ENCODE measurements at regions not wholly inside any gene's neighbourhood (a gene's known extent, or its start where the extent isn't known, plus 50 kb on each side); places are given as distances from the start of the nearest gene placed in this dataset.
"Not testable (repeated sequence)": the region's sequence is repeated elsewhere in the genome, so short reads cannot be mapped to it uniquely, and the experiment has no call there.

DNA sequence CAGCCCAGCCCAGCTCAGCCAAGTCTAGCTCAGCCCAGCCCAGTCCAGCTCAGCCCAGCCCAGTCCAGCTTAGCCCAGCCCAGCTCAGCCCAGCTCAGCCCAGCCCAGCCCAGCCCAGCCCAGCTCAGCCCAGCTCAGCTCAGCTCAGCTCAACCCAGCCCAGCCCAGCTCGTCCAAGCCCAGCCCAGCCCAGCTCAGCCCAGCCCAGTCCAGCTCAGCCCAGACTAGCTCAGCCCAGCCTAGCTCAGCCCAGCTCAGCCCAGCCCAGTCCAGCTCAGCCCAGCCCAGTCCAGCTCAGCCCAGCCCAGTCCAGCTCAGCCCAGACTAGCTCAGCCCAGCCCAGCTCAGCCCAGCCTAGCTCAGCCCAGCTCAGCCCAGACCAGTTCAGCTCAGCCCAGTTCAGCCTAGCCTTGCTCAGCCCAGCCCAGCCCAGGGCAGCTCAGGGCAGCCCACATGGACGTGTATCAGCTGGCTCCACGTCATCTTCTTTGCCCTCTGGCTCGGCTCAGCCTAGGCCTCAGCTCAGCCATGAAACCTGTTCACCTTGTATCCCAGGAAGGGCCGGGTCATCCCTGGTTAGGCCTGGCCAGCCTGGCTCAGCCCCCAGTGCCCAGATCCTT, 185.6 kb downstream of the TMEM121 start:
- DNase-seq (ENCODE audit: low read depth, low spot score): no peak
- no peak overlapping the region for H3K4me3 ChIP-seq (ENCODE audit: low read length)

DNA sequence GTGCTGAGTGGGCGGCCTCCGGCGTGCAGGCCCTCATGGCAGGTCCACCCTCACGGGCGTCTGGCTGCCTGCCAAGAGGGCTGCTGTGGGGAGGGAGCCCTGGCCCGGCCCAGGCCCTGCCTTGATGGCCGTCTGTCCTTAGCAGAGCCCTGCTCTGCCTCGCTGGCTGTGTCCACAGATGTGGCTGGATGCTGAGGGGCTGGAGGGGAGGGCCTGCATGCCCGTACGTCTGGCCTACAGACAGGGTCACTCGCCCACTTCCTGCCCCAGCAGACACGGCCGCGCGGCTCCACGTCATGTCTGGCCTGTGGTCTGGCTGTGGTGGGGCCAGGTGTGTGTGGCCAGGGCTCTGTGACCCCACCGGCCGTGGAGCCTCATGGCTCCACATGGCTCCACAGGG, 186.3 kb downstream of the TMEM121 start:
- H3K4me3 ChIP-seq (ENCODE audit: low read length); DNase-seq (ENCODE audit: low read depth, low spot score): not testable (repeated sequence)

DNA sequence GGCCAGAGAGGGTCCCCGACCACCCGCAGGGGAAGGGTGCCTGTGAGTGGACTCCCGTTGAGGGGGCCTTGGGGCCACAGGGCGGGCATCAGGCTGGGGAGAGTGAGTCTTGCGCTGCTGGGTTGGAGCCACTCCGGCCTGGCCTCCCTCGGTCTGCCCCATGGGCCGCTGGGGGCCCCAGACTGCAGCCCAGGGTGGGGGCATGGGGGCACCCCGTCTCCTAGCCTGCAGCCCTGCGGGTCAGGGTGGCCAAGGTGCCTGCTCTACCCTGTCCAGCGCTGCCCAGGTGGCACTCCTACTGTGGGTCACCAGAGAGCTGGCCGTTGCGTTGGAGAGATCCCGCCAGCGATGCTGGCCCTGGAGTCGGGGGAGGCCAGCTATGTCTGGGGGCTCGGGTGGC, 186.8 kb downstream of the TMEM121 start:
- not testable (repeated sequence) for DNase-seq (ENCODE audit: low read depth, low spot score); H3K4me3 ChIP-seq (ENCODE audit: low read length)

DNA sequence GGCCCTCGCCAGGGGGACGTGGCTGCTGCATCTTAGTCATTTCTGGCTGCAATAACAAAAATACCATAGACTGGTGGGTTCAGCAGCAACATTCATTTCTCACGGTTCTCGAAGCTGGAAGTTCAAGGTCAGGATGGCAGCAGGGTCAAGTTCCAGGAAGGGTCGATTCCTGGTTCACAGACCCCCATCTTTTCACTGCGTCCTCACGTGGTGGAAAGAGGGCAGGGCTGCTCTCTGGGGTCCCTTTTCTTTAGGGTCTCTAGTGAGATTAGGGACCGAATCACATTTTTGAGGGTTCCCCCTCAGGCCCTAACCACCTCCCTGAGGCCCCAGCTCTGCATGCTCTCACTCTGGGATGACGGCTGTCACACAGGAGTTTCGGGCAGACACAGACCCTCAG, 187.5 kb downstream of the TMEM121 start:
- not testable (repeated sequence) for H3K4me3 ChIP-seq (ENCODE audit: low read length); DNase-seq (ENCODE audit: low read depth, low spot score)

DNA sequence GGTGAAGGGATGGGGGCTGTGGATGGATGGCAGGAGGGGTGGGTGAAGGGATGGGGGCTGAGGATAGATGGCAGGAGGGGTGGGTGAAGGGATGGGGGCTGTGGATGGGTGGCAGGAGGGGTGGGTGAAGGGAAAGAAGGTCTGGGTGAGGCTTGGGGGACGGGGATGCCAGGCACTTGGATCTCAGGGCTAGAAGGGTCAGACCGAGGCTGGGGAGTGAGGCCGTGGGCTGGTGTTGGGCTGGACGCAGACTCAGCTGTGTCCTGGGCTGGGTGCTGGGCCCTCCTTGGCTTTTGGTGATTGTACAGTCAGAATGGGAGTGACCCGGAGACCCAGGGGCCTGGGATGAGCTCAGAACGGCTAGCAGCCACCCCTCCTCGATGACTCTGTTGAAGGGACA, 192.4 kb downstream of the TMEM121 start:
- not testable (repeated sequence) for H3K4me3 ChIP-seq (ENCODE audit: low read length); DNase-seq (ENCODE audit: low read depth, low spot score)

DNA sequence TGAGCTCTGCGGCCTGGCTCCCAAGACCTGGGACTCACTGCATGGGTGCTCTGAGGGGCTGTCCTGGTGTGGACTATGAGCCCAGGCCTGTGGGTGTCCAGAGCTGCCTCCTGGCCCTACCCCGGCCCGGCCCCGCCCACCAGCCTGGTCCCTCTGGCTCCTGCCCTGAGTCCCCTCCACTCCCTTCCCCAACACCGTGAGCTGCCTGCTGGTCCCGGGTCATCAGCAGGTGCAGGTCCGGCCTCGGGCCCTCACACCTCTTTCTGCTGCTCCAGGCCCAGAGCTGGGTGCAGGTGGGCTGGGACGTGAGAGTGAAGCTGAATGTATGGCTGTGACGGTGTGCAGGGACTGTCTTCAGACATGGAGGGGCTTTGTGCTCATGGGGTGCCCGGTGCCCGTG, 193.7 kb downstream of the TMEM121 start:
- not testable (repeated sequence) for DNase-seq (ENCODE audit: low read depth, low spot score); H3K4me3 ChIP-seq (ENCODE audit: low read length)

DNA sequence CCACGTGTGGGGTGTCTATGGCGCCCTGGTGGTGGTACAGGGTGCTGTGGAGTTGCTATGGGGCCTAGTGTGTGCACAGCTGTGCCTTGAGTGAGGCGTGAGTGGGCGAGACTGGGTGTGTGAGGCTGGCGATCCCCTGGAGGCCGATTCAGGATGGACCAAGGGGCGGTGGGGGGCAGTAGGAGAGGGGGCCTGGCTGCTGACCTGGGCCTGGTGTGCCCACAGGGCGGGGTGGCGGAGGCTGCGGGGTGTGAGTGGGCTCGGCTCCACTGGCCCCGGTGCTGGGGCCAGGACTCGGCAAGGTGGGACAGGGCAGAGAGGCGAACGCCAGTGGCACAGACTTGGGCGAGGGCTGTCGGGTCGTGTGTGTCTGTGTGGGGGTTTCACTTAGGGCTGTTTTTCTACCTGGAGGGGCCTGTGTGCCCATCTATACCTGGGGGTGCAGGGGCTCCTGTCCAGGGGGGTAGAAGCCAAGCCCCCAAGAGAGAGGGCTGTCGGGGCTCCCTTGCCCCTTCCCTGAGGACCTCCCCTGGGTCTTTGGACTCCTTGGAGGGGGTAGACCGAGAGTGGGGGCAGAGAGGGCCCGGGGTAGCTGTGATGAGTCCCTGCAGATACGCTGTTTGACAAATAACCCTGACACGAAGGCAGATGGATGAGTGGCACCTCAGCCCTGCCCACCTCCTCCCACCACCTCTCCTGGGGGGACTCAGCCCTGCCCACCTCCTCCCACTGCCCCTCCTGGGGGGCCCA, 194.6 kb downstream of the TMEM121 start:
- DNase-seq (ENCODE audit: low read depth, low spot score); H3K4me3 ChIP-seq (ENCODE audit: low read length): not testable (repeated sequence)

DNA sequence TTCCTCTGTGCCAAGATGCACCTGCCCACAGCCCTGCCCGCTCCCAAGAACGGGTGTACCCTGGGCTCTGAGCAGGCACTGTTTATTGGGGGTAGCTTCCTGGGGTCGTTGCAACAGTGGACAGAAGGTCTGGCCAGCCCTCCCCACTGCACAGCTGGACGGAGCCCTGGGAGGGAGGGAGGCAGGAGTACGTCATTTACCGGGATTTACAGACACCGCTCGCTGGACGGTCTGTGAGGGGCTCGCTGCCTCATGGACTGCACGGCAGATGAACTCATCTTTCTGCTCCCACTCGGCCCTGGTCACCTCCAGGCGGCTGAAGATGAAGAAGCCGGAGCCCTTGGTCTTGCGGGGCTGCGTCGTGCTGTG, 195.2 kb downstream of the TMEM121 start:
- not testable (repeated sequence) for DNase-seq (ENCODE audit: low read depth, low spot score); H3K4me3 ChIP-seq (ENCODE audit: low read length)

DNA sequence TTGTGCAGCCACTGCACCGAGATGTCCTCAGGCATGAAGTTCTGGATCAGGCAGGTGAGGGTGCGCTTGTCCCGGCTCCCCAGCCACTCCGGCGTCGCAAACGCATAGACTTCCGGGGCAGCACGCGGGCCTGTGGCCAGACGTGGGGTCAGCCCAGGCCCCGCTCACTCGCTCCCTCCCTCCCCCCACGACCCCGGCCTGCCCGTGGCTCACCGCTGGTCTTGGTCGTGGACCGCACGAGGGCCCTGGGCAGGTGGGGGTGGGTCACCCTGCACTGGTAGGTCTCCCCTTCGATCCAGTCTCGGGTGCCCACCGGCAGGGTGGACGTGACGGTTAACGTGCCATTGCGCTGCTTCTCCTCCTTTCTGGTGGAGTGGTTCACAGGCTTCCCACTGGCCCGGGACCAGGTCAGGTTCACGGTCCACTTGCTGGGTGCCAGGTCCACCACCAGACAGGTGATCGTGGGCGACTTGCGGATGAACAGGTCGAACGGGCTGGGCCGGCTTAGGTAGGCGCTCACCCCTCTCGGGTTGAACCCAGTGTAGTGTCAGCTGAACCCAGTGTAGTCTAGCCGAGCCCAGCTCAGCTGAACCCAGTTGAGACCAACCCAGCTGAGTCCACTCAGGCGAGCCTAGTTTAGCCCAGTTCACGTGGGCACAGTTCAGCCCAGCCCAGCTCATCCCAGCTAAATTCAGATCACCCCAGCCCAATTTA, 195.8 kb downstream of the TMEM121 start:
- H3K4me3 ChIP-seq (ENCODE audit: low read length); DNase-seq (ENCODE audit: low read depth, low spot score): not testable (repeated sequence)

DNA sequence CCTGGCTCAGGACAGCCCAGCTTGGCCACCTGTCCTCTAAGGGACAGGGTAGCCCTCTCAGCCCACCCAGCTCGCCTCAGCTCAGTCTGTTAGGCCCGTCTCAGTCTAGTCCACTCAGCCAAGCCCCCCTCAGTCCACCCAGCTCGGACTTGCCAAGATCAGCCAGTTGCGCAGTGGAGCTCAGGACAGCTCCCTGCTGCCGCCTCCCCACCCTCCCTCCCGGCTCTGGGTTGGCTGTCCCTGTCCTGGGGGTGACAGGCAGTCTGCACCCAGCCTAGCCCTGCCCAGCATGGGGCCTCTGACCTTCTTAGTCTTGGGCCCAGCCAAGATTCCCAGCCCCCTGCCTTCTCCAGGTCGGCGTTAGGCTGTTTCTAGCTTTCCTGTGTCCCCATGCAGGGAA, 196.9 kb downstream of the TMEM121 start:
- not testable (repeated sequence) for H3K4me3 ChIP-seq (ENCODE audit: low read length); DNase-seq (ENCODE audit: low read depth, low spot score)

DNA sequence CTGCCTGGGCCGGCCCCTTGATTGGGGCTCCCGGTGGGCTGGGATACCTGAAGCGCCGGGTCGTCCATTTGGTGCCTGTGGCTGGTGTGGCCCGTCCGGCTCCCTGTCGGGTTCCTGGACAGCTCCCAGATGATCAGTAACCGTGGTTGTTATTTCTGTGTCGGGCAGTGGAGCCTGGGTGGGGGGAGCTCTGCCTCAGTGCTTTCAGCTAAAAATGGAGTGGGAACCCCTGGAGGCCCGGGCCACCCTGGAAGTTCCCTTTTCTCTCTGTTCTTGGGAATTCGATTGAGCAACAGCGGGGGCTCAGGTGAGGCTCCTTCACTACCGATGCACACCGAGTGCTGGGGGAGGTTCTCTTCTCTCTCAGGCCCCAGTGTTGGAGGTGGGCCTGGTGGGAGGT, 197.4 kb downstream of the TMEM121 start:
- not testable (repeated sequence) for H3K4me3 ChIP-seq (ENCODE audit: low read length); DNase-seq (ENCODE audit: low read depth, low spot score)

DNA sequence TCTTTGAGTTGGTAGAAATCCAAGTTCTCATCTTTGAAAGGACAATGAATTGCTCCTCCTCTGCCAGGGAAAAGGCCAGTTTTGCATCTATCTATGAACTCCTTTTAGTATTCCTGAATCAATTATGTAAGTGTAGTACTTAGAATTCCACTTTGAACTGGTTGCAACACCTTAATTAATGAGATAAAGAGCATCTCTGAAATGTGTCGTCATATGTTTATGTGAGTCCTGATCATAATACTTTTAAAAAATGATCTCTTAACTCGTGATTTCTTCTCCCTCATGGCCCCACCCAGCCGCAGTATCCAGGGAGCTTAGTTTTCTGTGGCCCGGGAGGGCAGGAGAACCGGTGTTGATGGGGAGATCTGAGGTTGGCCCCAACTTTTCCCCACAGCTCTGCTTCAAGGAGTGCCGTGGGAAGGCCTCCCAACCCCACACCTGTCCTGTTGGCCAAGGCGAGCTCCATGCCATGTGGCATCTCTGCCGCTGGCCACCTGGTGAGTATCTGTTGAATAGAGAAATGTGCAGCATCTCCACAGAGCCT, 203.5 kb downstream of the TMEM121 start:
- H3K4me3 ChIP-seq (ENCODE audit: low read length); DNase-seq (ENCODE audit: low read depth, low spot score): not testable (repeated sequence)

DNA sequence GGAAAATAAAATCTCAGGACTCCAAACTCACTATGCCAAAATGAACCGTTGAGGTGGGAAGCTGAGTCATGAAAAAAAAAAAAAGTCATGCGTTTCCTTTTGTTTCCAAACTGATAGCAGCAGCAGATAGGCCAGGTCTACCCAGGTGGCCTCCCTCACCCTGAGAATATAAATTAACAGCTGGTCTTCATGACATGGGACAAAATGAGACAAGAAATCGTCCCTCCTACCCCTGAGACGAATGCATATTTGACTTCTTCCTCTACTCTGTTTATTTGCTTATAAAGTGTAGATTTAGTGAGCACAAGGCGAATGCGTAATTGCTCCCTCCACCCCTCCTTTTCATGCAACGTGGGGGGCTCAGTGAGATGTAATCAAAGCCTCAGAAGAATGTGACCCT, 204.3 kb downstream of the TMEM121 start:
- DNase-seq (ENCODE audit: low read depth, low spot score): not testable (repeated sequence)

DNA sequence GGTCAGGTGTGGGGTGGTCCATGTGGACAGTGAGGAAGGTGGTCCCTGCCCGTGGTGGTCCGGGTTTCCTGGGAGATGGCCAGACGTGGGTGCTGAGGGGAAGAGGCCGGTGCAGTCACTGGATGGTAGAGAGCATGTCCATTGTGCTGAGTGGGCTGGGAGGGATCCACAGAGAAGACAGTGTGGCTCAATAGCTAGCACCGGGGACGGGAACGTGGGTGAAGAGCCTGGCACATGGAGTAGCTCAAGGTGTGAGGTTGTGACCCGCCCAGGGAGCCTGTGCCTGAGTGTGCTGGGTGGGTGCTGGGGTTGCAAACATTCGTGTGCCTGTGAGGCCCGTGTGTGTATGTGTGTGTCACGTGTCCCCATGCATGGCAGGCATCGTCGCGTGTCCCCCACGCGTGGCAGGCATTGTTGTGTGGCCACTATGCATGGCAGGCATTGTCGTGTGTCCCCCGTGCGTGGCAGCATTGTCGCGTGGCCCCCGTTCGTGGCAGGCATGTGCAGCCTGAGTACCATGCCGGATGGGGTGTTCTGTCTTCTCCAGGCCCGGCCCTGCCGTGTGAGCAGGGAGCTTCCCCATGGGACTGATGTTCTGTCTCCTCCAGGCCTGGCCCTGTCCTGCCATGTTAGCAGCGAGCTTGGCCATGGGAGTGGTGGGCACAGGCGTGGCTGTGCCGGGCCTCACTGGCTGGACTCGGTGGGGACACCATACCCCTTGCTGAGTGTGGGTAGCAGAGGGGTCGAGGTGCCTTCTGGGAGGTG, 205.0 kb downstream of the TMEM121 start:
- not testable (repeated sequence) for H3K4me3 ChIP-seq (ENCODE audit: low read length); DNase-seq (ENCODE audit: low read depth, low spot score)

More for the DNA sequence above, 204.3 kb downstream of the TMEM121 start:
- not testable (repeated sequence) for H3K4me3 ChIP-seq (ENCODE audit: low read length)

DNA sequence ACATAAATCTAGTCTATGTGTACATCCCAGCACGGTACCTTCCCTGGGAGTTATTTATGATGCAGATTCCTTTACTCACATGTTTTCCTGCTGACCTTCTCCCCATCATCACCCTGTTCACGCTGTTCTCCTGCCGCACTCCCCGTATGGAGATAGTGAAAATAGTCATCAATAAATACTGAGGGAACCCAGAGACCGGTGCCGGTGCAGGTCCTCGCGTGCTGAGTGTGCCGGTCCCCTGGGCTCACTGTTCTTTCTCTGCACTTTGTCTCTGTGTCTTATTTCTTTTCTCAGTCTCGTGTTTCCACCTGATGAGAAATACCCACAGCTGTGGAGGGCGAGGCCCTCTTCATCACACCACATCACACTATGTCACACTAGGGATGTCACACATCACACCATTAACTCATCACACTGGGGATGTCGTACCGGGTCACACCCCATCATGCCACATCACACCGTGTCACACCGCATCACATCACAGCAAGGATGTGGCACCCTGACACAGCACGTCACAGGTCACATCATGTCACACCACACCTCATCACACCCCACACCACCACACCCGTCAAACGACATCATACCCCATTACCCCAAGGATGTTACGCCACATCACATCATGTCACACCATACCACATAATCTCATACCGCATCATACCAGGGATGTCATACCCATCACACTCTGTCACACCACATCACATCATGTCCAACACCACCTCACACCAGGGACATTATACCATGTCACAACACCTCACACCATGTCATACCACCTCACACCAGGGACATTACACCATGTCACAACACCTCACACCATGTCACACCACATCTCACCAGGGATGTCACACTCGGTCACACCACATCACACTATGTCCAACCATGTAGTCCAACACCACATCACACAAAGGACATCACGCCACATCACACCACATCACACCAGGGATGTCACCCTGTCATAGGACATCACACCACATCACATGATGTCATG, 207.0 kb downstream of the TMEM121 start:
- DNase-seq (ENCODE audit: low read depth, low spot score): no peak
- H3K4me3 ChIP-seq (ENCODE audit: low read length): no peak overlapping the region

DNA sequence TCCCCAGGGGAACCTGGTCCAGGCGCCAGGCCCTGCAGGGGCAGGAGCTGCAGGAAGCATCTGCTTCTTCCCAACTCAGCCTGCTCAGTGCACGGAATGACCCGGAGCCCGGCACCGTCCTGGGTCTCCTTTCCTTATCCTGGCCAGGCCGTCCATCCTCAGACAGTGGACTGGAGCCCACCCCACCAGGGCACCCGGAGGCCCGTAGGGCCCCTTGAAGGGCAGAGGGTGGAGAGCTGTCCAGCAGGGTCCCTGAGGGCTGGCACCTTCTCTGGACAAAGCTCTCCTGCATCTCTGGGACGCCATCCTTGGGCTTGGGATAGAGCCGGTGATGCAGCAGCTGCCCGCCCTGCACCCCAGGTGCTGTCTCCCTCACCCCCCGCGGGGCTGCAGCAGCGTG, 207.9 kb downstream of the TMEM121 start:
- not testable (repeated sequence) for DNase-seq (ENCODE audit: low read depth, low spot score); H3K4me3 ChIP-seq (ENCODE audit: low read length)

DNA sequence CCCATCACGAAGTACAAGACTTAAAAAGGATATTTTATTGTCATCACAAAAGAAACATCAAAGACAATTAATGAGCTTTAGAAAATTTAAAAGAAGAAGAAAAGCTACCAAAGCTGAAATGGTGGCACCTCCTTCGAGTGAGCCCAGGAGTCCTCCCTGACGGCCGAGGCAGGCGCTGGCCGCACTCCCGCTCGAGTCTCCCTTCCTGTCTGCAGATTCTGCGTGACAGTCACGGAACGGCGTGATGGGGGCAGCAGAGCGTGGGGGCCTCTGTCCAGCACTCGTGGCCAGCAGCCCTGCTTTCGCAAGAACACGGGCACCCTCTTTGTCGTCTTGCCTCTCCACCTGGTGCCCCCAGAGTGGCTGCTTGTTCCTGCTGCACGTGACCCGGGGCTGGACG, 209.9 kb downstream of the TMEM121 start:
- not testable (repeated sequence) for H3K4me3 ChIP-seq (ENCODE audit: low read length); DNase-seq (ENCODE audit: low read depth, low spot score)

Measured in Jurkat, Clone E6-1 (cell line).